SH-SY5Y (cell line): ENCODE measurements at regions not wholly inside any gene's neighbourhood (a gene's known extent, or its start where the extent isn't known, plus 50 kb on each side); places are given as distances from the start of the nearest gene placed in this dataset.

Source experiments
- GATA2 ChIP-seq: IDR thresholded peaks from 2 replicates; pipeline ENCODE4 v1.6.1; 2011; ENCODE audit warnings: mild to moderate bottlenecking, low read depth, low read length
- GATA3 ChIP-seq: IDR thresholded peaks from 2 replicates; pipeline ENCODE4 v1.6.1; 2011; ENCODE audit warnings: low read depth, mild to moderate bottlenecking, low read length, moderate library complexity

DNA sequence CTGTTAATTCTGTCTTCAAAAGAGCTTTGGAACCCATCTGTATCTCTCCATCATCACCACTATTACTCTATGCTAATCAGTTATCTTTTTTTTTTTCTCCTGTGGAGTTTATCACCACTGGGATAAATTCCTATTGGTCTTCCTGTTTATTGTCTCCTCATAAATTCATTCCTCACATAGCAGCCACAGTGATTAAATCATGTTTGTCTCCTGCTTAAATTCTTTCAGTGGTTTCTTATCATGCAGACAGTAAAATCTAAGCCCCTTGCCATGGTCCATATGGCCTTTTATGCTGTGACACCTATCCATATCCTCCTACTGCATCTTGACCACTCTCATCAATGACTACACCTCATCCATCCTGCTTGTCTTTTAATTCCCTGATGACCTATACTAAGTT is 239.8 kb upstream of the ZEB2 start:
- TF ChIP-seq GATA2 (no peak), GATA3 (no peak)
